Activated effector memory CD4-positive, alpha-beta T cell treated with anti-CD3 and anti-CD28 coated beads, Interleukin-2, amount 50 U/mL, for 16 hours (primary cell): ENCODE measurements at regions not wholly inside any gene's neighbourhood (a gene's known extent, or its start where the extent isn't known, plus 50 kb on each side); places are given as distances from the start of the nearest gene placed in this dataset.

Experiments used
- DNase-seq: peaks from one replicate; pipeline ENCODE4 v3.0.0-alpha.2; 2020

- peak; percentile 81 for DNase-seq
These were observed 77.2 kb upstream of the BCOR start for GRCh38 chrX:40174854-40175510.

GRCh38 chrX:40174001-40174853, 76.5 kb upstream of the BCOR start:
- DNase-seq = peak; percentile 88

- DNase-seq = no peak
These were observed 75.6 kb upstream of the BCOR start for GRCh38 chrX:40173143-40174000.

- DNase-seq = peak; percentile 73
These were observed 74.8 kb upstream of the BCOR start for GRCh38 chrX:40172401-40173142.

- DNase-seq = peak; percentile 83
These were observed 74.0 kb upstream of the BCOR start for GRCh38 chrX:40171513-40172400.

GRCh38 chrX:40170830-40171512, 73.2 kb upstream of the BCOR start:
- DNase-seq = no peak

GRCh38 chrX:40169193-40170101, 71.7 kb upstream of the BCOR start:
- peak; percentile 90 for DNase-seq

GRCh38 chrX:40168480-40169011, 70.8 kb upstream of the BCOR start:
- DNase-seq = no peak

GRCh38 chrX:40167850-40168479, 70.2 kb upstream of the BCOR start:
- no peak for DNase-seq

- no peak for DNase-seq
These were observed 69.6 kb upstream of the BCOR start for GRCh38 chrX:40167233-40167849.

GRCh38 chrX:40166582-40166981, 68.8 kb upstream of the BCOR start:
- DNase-seq = no peak

- no peak for DNase-seq
These were observed 68.1 kb upstream of the BCOR start for GRCh38 chrX:40165861-40166260.

- DNase-seq = no peak
These were observed 67.4 kb upstream of the BCOR start for GRCh38 chrX:40165206-40165605.

GRCh38 chrX:40164751-40165150, 67.0 kb upstream of the BCOR start:
- no peak for DNase-seq

- DNase-seq = peak; percentile 73
These were observed 60.4 kb upstream of the BCOR start for GRCh38 chrX:40158036-40158706.

GRCh38 chrX:40157228-40158035, 59.7 kb upstream of the BCOR start:
- no peak for DNase-seq
